Left kidney (tissue), 1 donor: ENCODE measurements at regions not wholly inside any gene's neighbourhood (a gene's known extent, or its start where the extent isn't known, plus 50 kb on each side); places are given as distances from the start of the nearest gene placed in this dataset.
A peak's percentile ranks its signal among the peaks of the same experiment; 100 is the strongest.

Experiments
- DNase-seq: peaks from one replicate; pipeline ENCODE4 v3.0.0-alpha.2; 2013

GRCh38 chr20:6421321-6422248 lies 298.8 kb upstream of the FERMT1 start:
- no peak for DNase-seq

GRCh38 chr20:6420336-6420735 lies 297.5 kb upstream of the FERMT1 start:
- DNase-seq, result no peak

GRCh38 chr20:6418732-6419131 lies 295.9 kb upstream of the FERMT1 start:
- DNase-seq, result no peak

GRCh38 chr20:6416371-6416770 lies 293.5 kb upstream of the FERMT1 start:
- DNase-seq, result no peak

GRCh38 chr20:6411651-6412050 lies 288.8 kb upstream of the FERMT1 start:
- no peak for DNase-seq

GRCh38 chr20:6410721-6411120 lies 287.9 kb upstream of the FERMT1 start:
- no peak for DNase-seq

GRCh38 chr20:6407163-6407562 lies 284.3 kb upstream of the FERMT1 start:
- DNase-seq, result no peak

GRCh38 chr20:6401893-6402557 lies 279.2 kb upstream of the FERMT1 start:
- no peak for DNase-seq

GRCh38 chr20:6397115-6397514 lies 274.3 kb upstream of the FERMT1 start:
- no peak for DNase-seq

- DNase-seq, result no peak
Measured at GRCh38 chr20:6395695-6396094, 272.9 kb upstream of the FERMT1 start.

GRCh38 chr20:6388671-6389197 lies 265.9 kb upstream of the FERMT1 start:
- no peak for DNase-seq

GRCh38 chr20:6384956-6385486 lies 262.2 kb upstream of the FERMT1 start:
- no peak for DNase-seq

- no peak for DNase-seq
Measured at GRCh38 chr20:6384380-6384779, 261.6 kb upstream of the FERMT1 start.

GRCh38 chr20:6381887-6382286 lies 259.1 kb upstream of the FERMT1 start:
- peak; percentile 20 for DNase-seq

GRCh38 chr20:6362245-6362644 lies 239.4 kb upstream of the FERMT1 start:
- DNase-seq, result no peak

GRCh38 chr20:6360766-6361165 lies 237.9 kb upstream of the FERMT1 start:
- no peak for DNase-seq

- DNase-seq, result no peak
Measured at GRCh38 chr20:6355754-6356451, 233.1 kb upstream of the FERMT1 start.

GRCh38 chr20:6348908-6349307 lies 226.1 kb upstream of the FERMT1 start:
- no peak for DNase-seq

GRCh38 chr20:6347916-6348315 lies 225.1 kb upstream of the FERMT1 start:
- no peak for DNase-seq

- no peak for DNase-seq
Measured at GRCh38 chr20:6341491-6341890, 218.7 kb upstream of the FERMT1 start.

- no peak for DNase-seq
Measured at GRCh38 chr20:6339176-6339575, 216.3 kb upstream of the FERMT1 start.

- no peak for DNase-seq
Measured at GRCh38 chr20:6333110-6333509, 210.3 kb upstream of the FERMT1 start.
